MM.1S (cell line): ENCODE measurements at regions not wholly inside any gene's neighbourhood (a gene's known extent, or its start where the extent isn't known, plus 50 kb on each side); places are given as distances from the start of the nearest gene placed in this dataset.

Experiments used
- DNase-seq: peaks from one replicate; pipeline ENCODE4 v3.0.0-alpha.2; 2015
- H2AFZ ChIP-seq: fragments of 300-600 bp; sonication (generic); 2 replicates; pipeline ENCODE4 v1.6.0; 2016; ENCODE audit warnings: antibody characterized with exemption, low read length
- H3F3A ChIP-seq: fragments of 300-600 bp; sonication (generic); 2 replicates; pipeline ENCODE4 v1.6.1; 2016; ENCODE audit warnings: mild to moderate bottlenecking, antibody characterized with exemption, low read length, moderate library complexity, mixed read lengths; ENCODE audit not compliant: insufficient read depth
- H3K27ac ChIP-seq: fragments of 300-600 bp; sonication (generic); 2 replicates; pipeline ENCODE4 v1.5.1; 2016; ENCODE audit warnings: mild to moderate bottlenecking, low read length
- H3K27me3 ChIP-seq: fragments of 300-600 bp; sonication (generic); replicated peaks from 2 replicates; pipeline ENCODE4 v1.6.0; 2016; ENCODE audit warnings: low read length; ENCODE audit not compliant: insufficient read depth
- H3K36me3 ChIP-seq: fragments of 300-600 bp; sonication (generic); replicated peaks from 2 replicates; pipeline ENCODE4 v1.6.1; 2016; ENCODE audit warnings: mild to moderate bottlenecking, low read length, mixed read lengths; ENCODE audit not compliant: insufficient read depth
- H3K4me1 ChIP-seq: fragments of 300-600 bp; sonication (generic); 2 replicates; pipeline ENCODE4 v1.6.1; 2016; ENCODE audit warnings: low read length, mixed read lengths
- H3K4me2 ChIP-seq: fragments of 300-600 bp; sonication (generic); 2 replicates; pipeline ENCODE4 v1.6.0; 2016; ENCODE audit warnings: low read depth, low read length
- H3K4me3 ChIP-seq: fragments of 300-600 bp; sonication (generic); 2 replicates; pipeline ENCODE4 v1.5.1; 2016; ENCODE audit warnings: low read length, mixed read lengths
- H3K79me2 ChIP-seq: fragments of 300-600 bp; sonication (generic); 2 replicates; pipeline ENCODE4 v1.6.1; 2016; ENCODE audit warnings: mixed run types, low read length, mixed read lengths
- H3K9ac ChIP-seq: fragments of 300-600 bp; sonication (generic); 2 replicates; pipeline ENCODE4 v1.6.1; 2016; ENCODE audit warnings: low read length, mixed read lengths
- H3K9me2 ChIP-seq: fragments of 300-600 bp; sonication (generic); replicated peaks from 2 replicates; pipeline ENCODE4 v1.6.1; 2016; ENCODE audit warnings: mild to moderate bottlenecking, low read length, mixed read lengths; ENCODE audit not compliant: insufficient read depth
- H3K9me3 ChIP-seq: fragments of 300-600 bp; sonication (generic); replicated peaks from 2 replicates; pipeline ENCODE4 v1.6.1; 2016; ENCODE audit warnings: mild to moderate bottlenecking, low read length, mixed read lengths; ENCODE audit not compliant: insufficient read depth
- H4K20me1 ChIP-seq: fragments of 300-600 bp; sonication (generic); 2 replicates; pipeline ENCODE4 v1.6.1; 2016; ENCODE audit warnings: mild to moderate bottlenecking, low read length, moderate library complexity, mixed read lengths; ENCODE audit not compliant: insufficient read depth
- CTCF ChIP-seq: fragments of 300-600 bp; sonication (generic); IDR thresholded peaks from 2 replicates; pipeline ENCODE4 v1.5.1; 2016; ENCODE audit warnings: antibody characterized with exemption, low read length, mixed read lengths
- EZH2 ChIP-seq: fragments of 300-600 bp; sonication (generic); optimal IDR thresholded peaks from 2 replicates; pipeline ENCODE3; 2017; ENCODE audit warnings: low read depth, mild to moderate bottlenecking, antibody characterized with exemption, low read length, mixed read lengths
- EZH2phosphoT487 ChIP-seq: fragments of 300-600 bp; sonication (generic); IDR thresholded peaks from 2 replicates; pipeline ENCODE4 v1.6.1; 2018; ENCODE audit warnings: antibody characterized with exemption, low read length

- Histone ChIP-seq H3K4me3 (no peak overlapping the region), H3K4me2 (no peak overlapping the region), H3K27ac (no peak overlapping the region), H3K27me3 (no peaks in the 10 kb centered on the region), H3K4me1 (no peaks in the 10 kb centered on the region), H3K9ac (no peak overlapping the region), H3K36me3 (no peaks in the 10 kb centered on the region), H4K20me1 (no peaks in the 10 kb centered on the region), H2AFZ (no peak overlapping the region), H3K9me2 (no peaks in the 10 kb centered on the region), H3K9me3 (no peaks in the 10 kb centered on the region), H3F3A (no peaks in the 10 kb centered on the region), H3K79me2 (no peaks in the 10 kb centered on the region)
- no peak for TF ChIP-seq EZH2phosphoT487
- TF ChIP-seq EZH2: no peak
- TF ChIP-seq CTCF: no peak
- no peak for DNase-seq
Measured at GRCh38 chrX:45261471-45261870, 60.8 kb upstream of the DIPK2B start.

- H2AFZ ChIP-seq: no peak overlapping the region
- H4K20me1 ChIP-seq: no peaks in the 10 kb centered on the region
- H3K4me1 ChIP-seq: no peaks in the 10 kb centered on the region
- H3K9ac ChIP-seq: no peak overlapping the region
- no peak for DNase-seq
- no peaks in the 10 kb centered on the region for H3K79me2 ChIP-seq
- H3K9me2 ChIP-seq: no peaks in the 10 kb centered on the region
- TF ChIP-seq EZH2phosphoT487 (no peak), EZH2 (no peak), CTCF (no peak)
- H3F3A ChIP-seq: no peaks in the 10 kb centered on the region
- H3K4me2 ChIP-seq: no peak overlapping the region
- no peaks in the 10 kb centered on the region for H3K27me3 ChIP-seq
- no peaks in the 10 kb centered on the region for H3K9me3 ChIP-seq
- no peak overlapping the region for H3K4me3 ChIP-seq
- H3K27ac ChIP-seq: no peak overlapping the region
- no peaks in the 10 kb centered on the region for H3K36me3 ChIP-seq
Measured at GRCh38 chrX:45261005-45261404, 60.3 kb upstream of the DIPK2B start.

- TF ChIP-seq EZH2 (no peak), EZH2phosphoT487 (no peak), CTCF (no peak)
- H3K9me3 ChIP-seq: no peaks in the 10 kb centered on the region
- H3K4me2 ChIP-seq: no peak overlapping the region
- no peak overlapping the region for H2AFZ ChIP-seq
- no peaks in the 10 kb centered on the region for H3K36me3 ChIP-seq
- H3F3A ChIP-seq: no peaks in the 10 kb centered on the region
- no peak overlapping the region for H3K27ac ChIP-seq
- no peak overlapping the region for H3K4me3 ChIP-seq
- H3K27me3 ChIP-seq: no peaks in the 10 kb centered on the region
- H3K4me1 ChIP-seq: no peaks in the 10 kb centered on the region
- H3K79me2 ChIP-seq: no peaks in the 10 kb centered on the region
- H4K20me1 ChIP-seq: no peaks in the 10 kb centered on the region
- DNase-seq: no peak
- H3K9ac ChIP-seq: no peak overlapping the region
- no peaks in the 10 kb centered on the region for H3K9me2 ChIP-seq
Measured at GRCh38 chrX:45258731-45259402, 58.2 kb upstream of the DIPK2B start.
